HG02571 (cell line): ENCODE measurements at regions not wholly inside any gene's neighbourhood (a gene's known extent, or its start where the extent isn't known, plus 50 kb on each side); places are given as distances from the start of the nearest gene placed in this dataset.
"Not testable (repeated sequence)": the region's sequence is repeated elsewhere in the genome, so short reads cannot be mapped to it uniquely, and the experiment has no call there.

Experiments used
- ATAC-seq: cut with Tn5 transposase; IDR thresholded peaks from one replicate; pipeline ENCODE4 v1.9.1; 2021; ENCODE audit warnings: mild to moderate bottlenecking, moderate library complexity; ENCODE audit not compliant: unreplicated experiment

DNA sequence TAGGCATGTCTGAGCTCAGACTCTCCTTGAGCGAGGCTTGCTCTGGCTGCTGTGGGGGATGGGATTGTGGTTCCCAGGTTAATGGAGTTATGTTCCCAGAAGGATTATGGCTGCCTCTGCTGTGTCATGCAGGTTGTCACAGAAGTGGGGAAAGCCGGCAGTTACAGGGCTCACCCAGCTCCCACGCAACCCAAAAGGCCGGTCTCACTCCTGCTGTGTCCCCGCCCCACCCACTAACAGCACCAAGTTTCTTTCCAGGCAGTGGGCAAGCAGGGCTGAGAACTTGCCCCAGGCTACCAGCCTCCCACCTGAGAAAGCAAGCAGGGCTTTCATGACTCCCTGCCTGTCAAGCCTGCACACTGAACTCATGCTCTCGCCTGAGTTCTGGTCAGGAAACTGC, 750.5 kb downstream of the FRK start:
- no peak for ATAC-seq

DNA sequence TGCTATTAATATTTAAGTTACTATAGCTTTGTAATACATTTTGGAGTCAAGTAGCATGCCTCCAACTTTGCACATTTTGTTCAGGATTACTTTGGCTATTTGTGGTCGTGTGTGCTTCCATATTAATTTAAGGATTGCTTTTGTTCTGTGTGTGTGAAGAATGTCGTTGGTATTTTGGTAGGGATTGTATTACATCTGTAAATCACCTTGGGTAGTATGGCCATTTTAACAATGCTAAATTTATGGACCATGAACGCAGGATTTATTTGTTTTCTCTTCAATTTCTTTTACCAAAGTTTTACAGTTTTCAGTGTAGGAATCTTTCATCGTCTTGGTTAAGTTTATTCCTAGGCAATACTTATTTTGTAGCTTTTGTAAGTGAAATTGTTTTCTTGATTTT, 758.0 kb downstream of the FRK start:
- no peak for ATAC-seq

DNA sequence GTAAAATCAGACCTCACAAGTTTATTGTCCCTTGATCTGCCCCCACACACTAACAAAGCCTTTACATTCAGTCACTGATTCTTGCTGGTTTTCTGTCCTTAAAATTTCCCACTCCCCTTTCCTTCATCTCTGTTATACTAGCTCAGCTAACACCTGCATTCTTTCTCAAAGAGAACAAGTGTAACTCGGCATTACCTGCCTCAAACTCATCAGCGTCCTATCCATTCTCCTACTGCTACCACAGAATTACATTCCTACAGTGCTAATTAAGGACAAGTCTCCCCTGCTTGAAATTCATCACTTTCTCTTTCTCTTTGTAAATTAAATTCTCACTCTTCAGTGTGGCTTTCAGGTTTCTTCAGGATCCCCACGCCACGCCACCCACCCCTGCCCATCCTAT, 773.2 kb downstream of the FRK start:
- no peak for ATAC-seq

DNA sequence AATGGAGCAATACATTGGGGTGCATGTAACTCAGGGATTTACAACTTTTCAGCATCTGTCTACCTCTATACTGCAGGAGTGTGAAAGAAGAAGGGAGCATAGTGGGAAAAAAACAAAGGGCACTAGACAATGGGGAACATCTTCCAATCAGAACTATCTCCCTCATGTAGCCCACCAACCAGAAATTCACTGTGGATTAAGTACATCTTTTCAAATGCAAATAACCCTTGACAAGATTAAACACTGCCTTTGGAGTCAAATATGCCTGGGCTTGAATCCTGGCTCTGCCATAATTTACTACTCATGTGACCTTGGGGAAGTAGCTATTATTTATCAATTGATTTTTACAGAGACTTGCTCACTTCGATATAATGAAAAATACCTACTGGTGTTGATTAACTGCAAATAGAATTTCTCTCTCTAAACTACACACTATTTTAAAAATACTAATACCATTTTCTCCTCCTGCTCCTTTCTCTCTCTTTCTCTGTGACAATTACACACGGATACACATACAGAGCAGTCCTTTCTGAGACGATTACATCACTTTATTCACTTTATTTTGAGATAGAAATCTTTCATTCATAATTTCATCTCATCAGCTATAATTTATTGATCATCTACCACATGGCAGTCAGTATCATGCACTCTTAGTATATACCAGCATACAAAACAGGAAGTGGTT, 783.7 kb downstream of the FRK start:
- no peak for ATAC-seq

DNA sequence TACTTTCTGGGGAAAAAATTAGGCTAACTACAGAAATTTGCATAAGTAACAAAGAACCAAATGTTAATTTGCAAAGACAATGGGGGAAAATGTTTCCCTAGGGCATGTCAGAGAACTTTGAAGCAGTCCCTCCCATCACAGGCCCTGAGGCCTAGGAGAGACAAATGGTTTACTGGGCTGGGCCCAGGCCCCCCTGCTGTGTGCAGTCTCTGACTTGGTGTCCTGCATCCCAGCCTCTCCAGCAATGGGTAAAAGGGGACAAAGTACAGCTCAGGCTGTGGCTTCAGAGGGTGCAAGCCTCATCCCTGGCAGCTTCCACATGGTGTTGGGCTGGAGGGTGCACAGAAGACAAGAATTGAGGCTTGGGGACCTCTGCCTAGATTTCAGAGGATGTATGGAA, 788.4 kb downstream of the FRK start:
- no peak for ATAC-seq

DNA sequence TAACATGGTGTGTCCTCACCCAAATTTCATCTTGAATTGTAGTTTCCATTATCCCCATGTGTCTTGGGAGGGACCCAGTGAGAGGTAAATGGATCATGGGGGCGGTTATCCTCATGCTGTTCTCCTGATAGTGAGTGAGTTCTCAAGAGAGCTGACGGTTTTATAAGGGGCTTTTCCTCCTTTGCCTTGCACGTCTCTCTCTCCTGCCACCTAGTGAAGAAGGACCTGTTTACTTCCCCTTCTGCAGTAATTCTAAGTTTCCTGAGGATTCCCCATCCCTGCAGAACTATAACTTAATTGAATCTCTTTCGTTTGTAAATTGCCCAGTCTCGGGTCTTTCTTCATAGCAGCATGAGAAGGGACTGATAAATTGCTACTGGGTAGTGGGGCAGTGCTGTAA, 789.3 kb downstream of the FRK start:
- ATAC-seq: no peak

DNA sequence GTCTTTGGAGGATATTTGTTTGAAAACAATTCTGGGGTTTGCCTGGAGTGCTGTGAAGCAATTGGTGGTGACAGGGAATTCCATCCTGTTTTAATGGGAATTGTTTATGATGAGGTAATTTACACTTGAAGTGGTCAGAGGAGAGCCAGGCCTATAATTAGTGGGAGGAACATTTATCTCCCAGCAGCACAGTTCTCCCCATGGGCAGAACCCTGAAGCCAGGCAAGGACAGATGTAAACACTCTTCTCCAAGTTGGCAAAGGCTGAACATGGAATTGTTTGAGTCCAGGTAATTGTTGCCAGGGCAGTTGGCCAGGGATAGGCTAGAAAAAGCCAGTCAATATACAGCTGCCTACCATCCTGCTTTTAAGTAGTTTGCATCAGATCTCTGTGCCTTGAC, 789.7 kb downstream of the FRK start:
- no peak for ATAC-seq

DNA sequence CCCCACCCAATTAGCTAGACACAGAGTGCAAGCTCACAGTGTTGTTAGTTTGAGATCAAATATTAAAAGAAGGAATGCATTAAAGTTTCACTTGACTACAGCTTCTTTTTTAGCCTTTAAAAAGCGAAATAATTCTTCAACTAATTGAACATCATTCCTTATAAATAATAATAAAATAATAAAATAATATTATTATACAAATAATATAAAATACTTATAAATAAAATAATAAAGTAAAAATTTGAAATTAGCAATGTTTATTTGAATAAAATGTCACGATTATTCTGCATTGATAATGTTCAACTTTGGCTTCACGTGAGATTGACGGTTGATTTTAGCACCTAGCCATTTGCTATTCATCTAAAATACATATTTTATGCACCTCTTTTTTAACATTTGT, 819.3 kb downstream of the FRK start:
- ATAC-seq: no peak

DNA sequence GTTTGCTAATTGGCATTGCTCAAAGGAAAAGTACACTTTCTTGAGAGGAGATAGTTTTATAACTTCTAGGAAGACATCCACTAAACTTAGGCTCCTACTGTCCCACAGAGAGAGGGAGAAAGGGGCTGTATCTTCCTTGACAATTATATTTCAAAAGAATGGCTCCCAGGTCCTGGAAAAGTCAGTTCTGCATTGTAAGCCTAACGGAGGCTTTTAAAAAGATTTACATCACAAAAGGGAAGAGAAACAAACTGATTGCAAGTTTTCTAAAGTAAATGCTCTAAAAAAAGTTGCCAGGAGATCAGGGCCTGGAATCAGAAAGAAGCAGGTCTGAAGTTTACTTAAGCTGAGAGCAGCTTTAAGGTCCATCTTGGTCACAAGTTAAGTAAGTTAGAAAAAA, 839.5 kb downstream of the FRK start:
- ATAC-seq: no peak

DNA sequence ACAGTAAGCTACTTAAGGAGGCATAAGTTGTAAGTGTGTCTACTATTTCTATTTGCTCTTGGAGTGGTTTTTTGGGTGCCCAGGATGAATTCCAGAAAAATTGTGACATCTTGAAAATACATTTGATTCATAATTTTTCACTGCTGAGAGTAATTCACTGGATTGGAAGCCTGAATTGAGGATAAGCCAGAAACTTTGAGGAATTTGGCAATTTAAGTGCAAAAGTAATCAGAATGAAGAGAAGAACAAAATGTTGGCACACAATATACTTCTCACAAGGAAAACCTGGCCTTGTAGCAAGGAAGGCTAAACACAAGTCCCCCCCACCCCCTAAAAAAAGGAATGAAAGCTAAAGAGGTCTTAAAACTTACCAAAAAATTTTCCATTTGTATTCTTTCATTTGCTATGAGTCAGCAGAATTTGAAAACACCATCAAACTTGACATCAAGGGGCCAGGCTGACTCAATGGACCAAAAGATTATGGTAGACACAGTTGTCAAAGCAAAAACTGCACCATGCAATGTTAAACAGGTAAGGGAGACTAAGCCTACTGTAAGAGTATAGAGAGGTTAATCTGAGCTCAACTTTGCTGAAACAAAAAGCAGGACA, 840.0 kb downstream of the FRK start:
- ATAC-seq: no peak

DNA sequence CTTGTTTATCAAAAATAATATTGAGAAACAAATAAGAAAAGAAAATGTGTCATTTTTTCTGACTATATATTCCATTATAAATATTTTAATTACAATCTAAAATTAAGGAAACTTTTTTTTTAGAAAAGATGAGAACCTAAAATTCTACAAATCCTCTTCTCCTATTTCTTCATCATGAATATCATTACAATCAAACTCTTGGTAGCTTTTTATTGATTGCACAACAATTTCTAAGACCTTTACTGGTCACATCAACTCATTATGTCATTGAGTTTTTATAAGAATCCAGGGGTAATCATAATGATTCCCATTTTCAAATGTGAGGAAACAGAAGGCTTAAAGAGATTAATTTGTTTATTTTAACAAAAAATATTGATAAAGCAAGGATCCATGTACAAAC, 841.0 kb downstream of the FRK start:
- ATAC-seq: no peak

DNA sequence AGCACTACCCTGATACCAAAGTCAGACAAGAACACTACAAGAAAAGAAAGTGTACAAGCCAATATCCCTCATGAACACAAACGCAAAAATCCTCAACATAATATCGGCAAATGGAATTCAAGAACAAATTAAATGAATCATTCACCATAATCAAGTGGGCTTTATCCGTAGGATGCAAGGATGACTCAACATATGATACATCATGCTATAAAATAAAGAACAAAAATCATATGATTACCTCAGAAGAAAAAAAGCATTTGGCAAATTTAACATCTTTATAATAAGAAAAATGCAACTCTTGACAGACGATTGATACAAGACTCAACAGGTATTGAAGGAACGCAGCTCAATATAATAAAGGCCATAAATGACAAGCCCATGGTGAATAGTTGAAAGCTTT, 843.9 kb downstream of the FRK start:
- no peak for ATAC-seq

DNA sequence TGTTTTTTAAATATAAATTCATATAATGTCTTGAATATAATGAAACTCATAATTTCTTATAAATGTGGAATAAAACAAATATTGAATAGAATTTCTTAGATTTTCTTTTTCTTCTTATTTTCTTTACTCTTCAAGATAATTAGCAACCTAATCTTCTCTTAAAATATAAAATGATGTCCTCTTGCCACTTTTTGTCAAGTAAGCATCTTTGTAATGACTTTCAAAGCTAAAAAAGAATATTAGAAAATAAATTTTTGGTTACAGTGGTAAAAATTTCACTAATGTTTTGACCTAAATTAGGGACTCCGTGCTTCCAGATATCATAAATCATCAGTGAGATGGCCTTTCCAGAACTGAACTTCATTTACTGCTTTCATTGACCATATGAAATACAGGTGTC, 846.4 kb downstream of the FRK start:
- ATAC-seq: no peak

DNA sequence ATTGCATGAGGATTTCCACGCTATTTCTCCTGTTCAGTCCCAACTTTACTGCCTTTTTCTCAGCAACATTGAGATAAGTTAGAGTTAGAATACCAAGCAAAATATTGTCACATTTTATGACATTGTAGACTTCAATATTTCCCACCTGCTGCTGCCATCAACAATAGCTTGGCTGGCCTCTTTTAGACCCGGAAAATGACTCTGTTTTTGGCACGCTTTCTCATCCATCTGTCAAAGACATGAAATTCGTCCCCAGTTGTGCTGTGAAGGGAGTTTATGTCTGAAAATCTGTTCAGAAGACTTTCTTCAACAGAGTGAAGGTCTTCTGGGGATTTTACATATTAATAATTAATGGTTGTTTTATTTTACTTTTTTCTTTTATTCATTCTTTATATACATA, 857.3 kb downstream of the FRK start:
- ATAC-seq: no peak

DNA sequence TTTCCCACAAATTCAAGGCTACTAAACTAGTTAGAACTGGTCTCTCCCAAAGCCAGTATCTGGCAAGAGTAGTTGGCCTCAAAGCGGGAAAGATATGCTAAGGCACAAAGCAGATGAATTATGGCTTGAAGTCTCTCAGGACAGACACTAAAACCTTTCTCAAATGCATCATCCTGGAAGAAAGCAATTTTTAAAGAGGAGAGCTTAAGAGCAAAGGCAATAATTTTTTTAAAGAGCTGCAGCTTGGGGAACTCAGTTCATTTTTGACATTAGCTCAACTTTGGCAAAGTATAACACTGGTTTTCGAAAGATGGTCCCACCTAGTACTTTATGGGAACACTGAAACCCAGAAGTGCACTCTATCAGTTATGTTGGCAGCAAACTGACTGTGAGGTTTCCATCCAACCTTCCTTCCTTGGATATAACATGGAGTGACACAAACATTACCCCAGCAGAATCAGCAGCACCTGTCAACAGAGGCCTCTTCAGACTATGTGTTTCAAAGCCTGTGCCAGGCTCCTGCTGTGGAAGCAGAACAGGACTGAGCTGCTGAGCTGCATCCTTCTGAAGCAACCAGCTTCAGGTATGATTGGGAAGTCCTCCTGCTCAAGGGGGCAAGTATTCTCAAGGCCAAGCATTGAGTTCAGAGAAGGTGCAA, 852.3 kb upstream of the HS3ST5 start:
- no peak for ATAC-seq

DNA sequence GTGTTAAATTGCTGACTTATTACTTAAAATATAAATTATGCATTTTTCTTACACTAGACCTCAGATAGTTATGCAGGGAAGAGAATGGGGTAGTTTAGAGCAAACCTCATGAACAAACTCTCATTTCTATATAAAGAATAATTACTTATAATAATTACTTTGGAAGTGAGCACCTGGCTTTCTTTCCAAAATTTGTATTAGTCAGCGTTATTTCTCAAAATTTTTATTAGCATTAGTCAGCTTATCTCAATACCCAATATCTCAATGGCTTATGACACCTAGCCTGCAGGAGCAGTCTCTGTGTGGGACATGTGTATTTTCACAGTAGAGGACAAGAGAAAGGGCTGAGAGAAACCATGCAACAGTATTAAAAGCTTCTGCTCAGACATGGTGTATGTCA, 849.2 kb upstream of the HS3ST5 start:
- no peak for ATAC-seq

DNA sequence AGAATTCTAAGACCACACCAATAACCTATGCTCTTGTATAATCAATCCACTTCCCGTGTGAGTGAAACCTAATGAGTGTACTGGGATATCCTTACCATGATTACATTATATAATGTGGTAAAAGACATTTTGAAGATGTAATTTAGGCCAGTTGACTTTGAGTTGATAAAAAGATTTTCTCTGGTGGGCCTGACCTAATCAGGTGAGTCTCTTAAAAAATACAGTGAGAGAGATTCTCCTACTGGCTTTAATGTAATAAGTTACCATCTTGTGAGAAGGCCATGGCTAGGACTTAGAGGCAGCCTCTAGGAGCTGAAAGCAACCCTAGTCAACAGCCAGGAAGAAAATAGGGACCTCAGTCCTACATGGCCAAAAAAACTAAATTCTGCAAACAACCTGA, 847.7 kb upstream of the HS3ST5 start:
- ATAC-seq: no peak

DNA sequence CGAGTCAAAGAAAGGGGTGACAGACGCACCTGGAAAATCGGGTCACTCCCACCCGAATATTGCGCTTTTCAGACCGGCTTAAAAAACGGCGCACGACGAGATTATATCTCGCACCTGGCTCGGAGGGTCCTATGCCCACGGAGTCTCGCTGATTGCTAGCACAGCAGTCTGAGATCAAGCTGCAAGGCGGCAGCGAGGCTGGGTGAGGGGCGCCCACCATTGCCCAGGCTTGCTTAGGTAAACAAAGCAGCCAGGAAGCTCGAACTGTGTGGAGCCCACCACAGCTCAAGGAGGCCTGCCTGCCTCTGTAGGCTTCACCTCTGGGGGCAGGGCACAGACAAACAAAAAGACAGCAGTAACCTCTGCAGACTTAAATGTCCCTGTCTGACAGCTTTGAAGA, 832.6 kb upstream of the HS3ST5 start:
- ATAC-seq: not testable (repeated sequence)

DNA sequence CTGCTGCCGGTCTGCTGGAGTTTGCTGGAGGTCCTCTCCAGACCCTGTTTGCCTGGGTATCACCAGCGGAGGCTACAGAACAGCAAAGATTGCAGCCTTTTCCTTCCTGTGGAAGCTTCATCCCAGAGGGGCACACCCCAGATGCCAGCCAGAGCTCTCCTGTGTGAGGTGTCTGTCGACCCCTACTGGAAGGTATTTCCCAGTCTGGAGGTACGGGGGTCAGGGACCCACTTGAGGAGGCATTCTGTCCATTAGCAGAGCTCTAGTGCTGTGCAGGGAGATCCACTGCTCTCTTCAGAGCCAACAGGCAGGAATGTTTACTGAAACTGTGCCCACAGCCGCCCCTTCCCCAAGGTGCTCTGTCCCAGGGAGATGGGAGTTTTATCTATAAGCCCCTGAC, 823.1 kb upstream of the HS3ST5 start:
- ATAC-seq: not testable (repeated sequence)

DNA sequence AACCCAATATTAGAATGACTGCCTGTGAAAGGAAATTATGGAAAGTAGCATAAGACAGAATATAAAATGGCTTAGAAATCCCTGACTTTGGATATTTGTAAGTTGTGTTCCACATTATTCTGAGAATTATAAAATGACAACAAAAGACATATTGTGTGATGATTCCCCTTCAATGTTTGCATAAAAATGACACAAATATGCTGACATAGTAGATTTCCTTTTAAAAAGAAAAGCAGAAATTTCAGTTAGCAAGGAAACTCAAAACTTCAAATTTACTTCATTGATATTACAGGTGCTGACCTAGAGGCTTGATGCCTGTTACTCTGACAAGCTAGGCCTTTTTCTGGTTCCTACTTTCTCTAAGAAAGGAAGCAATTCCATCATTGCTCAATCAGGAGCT, 816.9 kb upstream of the HS3ST5 start:
- ATAC-seq: no peak

DNA sequence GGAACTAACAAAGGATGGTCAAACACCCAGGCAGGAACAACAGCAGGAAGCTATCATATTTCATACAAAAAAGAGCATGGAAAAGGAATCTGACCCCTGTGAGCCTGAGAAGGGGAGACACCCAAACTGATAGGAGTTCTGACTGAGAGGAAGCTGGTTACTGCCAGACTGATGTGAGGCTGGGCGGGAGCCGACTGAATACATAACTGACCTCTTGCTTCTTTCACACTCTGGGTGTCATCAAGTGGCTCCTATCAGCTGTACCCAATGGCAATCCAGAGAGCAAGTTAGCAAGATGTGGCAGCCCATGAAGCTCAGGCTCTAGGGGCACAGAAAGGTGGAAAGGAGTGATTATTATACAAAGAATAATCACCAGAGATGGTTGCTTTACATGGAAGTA, 795.1 kb upstream of the HS3ST5 start:
- ATAC-seq: no peak

DNA sequence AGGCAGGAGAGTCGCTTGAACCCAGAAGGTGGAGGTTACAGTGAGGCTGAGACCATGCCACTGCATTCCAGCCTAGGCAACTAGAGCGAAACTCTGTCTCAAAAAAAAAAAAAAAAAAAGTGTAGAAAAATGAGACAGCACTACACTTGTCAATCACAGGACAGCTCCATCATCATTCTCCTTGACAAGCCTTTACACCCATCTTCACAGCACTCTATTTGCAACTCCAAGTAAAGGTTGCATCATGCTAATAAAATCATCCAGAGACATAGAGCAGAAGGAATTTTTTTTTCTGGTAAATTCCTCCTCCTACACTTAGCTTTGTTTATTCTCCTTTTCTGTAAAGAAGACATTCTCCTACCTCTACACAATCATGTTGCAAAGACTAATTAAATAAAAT, 791.0 kb upstream of the HS3ST5 start:
- ATAC-seq: no peak
